ENCODE measurements at regions not wholly inside any gene's neighbourhood (a gene's known extent, or its start where the extent isn't known, plus 50 kb on each side); places are given as distances from the start of the nearest gene placed in this dataset.
A peak's percentile ranks its signal among the peaks of the same experiment; 100 is the strongest.
"Not testable (repeated sequence)": the region's sequence is repeated elsewhere in the genome, so short reads cannot be mapped to it uniquely, and the experiment has no call there.

- no peak for DNase-seq
These were observed 50.2 kb upstream of the FAM174B start for GRCh38 chr15:92705764-92706163.

DNA sequence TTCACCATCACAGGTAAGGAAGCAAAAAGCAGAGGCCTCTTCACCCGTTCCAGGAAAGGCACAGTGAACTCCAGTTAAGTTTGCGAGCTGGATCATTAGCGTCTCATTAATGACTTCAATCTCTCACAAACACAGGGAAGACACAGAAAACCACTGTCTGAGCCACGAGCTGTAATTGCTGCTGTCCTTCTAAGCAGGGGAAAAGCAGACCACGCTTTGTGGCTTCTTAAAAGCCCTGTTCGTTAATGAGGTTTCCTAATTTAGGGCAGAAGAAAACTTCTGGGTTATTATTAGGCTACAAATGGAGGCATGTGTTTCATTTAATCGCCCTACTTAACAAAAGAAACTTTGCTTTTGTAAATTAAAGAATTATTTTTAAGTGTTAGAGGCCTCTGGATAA lies 50.6 kb upstream of the FAM174B start:
- DNase-seq = no peak

GRCh38 chr15:92707880-92708551 lies 52.4 kb upstream of the FAM174B start:
- DNase-seq = no peak

DNA sequence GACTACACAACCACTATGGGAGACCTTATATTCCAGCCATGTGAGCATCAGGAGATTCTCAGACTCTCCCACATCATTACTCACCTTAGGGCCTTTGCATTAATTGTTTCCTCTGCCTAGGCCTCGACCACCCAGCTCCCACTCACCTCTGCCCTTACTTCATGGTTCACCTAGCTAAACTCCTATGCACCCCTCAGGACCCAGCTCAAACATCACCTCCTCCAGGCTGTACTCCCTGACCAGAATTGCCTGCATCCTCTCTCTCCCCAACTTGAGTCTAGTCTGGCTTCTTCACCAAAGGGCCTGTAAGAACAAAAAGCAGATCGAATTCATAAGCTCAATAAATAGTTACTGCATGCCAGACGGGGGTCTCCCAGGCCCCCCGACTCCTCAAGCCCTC lies 53.1 kb upstream of the FAM174B start:
- no peak for DNase-seq

GRCh38 chr15:92709110-92709790 lies 53.7 kb upstream of the FAM174B start:
- no peak for DNase-seq

- no peak for DNase-seq
These were observed 55.9 kb upstream of the FAM174B start for GRCh38 chr15:92711457-92711831.

GRCh38 chr15:92714077-92714476 lies 58.5 kb upstream of the FAM174B start:
- peak; percentile 69 for DNase-seq

GRCh38 chr15:92714477-92715401 lies 59.2 kb upstream of the FAM174B start:
- peak; percentile 81 for DNase-seq

- peak; percentile 17 for DNase-seq
These were observed 60.2 kb upstream of the FAM174B start for GRCh38 chr15:92715758-92716157.

GRCh38 chr15:92719021-92719420 lies 63.4 kb upstream of the FAM174B start:
- peak; percentile 67 for DNase-seq

DNA sequence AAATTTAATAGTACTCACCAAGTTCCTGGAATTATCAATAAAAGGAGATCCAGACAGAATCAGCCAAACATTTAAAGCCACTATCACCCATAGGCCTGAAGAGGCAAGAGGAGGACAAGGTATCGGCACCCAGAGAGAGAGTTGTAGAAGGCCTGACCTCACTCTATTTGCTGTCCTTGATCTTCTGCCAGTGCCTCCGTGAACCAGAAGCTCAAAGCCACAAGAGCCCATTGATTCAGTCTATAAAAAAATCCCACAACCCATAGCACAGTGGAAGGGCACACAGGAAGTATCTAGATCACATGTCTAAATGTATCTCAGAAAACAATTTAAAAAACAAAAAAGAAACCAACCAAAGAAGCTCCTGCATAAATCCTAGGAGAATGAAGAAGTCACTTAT lies 68.6 kb upstream of the FAM174B start:
- no peak for DNase-seq

DNA sequence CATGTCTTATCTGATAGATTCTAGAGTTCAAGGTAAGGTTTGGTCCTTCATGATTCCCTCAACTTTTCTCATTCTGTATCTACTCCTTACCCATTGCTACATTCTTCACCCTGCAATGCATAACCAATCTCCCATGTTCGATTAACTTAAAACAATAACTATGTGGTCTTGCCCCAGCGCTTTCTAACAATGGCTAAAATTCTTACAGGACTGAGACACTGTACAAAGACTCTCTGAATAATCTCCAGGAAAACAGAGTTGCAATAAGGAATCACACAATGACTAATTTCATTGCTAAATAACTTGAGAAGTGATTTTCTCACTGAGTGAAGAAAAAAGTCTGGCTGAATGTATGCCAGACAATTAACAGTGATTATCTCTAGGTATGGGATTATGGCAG lies 69.6 kb upstream of the FAM174B start:
- DNase-seq = no peak

DNA sequence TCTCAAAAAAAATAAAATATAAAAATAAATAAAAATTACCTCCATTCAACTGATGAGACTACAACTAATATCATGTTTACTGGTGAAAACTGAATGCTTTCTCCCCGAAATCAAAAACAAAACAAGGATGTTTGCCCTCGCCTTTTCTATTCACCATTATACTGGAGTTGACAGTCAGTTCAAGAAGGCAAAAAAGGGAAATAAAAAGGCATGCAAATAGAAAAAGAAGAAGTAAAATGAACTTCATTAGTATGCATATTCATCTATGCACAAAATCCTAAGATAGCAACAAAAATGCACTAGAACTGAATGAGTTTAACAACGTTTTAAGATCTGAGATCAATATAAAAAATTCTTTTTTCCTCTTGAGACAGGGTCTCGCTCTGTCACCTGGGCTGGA lies 72.7 kb upstream of the FAM174B start:
- DNase-seq = no peak

DNA sequence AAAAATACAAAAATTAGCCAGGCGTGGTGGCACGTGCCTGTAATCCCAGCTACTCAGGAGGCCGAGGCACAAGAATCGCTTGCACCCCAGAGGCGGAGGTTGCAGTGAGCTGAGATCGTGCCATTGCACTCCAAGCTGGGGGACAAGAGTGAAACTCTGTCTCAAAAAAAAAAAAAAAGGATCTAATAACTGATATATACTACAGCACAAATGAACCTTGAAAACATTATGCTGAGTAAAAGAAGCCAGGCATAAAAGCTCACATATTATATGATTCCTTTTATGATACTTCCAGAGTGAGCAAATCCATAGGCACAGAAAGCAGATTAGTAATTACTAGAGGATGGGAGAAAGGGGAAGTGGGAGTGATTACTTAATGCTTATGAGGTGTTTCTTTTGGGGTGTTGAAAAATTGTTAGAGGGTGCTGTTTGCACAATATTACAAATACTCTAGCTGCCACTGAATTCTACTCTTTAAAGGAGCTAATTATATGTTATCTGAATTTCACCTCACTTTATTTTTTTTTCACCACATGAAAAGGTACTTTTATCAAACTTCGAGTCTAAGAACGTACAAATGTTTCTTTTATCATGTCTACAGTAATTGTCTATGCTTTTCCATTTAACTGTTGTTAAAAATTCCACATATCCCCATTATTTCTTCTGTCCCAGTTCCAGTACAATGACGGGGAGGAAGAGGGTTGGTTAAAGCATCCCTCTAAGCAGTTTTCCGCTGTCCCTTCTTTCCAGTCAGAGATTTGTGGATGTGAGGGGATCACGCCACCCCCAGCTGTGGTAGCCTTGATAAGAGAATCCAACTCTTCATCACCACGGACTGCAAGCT lies 77.7 kb upstream of the FAM174B start:
- no peak for DNase-seq

DNA sequence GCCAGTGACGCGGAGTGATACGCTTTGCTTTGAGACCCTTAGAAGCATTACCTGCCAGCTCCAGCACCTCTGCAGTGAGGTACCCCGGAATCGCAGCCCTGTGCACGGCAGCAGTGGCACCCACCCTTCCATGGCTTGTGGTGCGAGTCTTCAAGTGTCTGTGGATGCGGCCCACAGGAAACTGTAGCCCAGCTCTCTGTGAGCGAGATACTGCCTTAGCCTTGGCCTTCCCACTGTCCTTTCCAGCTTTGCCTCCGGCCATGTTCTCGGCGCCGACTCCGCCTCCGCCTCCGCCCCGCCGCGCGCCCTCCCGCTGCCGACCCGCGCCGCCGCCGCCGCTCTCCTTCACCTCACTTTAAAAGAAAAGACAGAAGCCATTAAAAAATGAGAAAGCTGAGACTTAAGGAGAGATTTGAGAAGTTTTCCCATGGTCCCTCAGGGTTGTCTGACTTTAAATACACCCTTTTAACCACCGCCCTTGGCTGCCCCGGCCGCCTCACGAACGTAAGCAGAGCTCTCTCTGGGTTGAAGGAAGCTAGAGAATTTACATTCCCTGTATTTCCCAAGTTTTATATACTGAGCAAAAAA lies 78.5 kb upstream of the FAM174B start:
- peak; percentile 17 for DNase-seq

DNA sequence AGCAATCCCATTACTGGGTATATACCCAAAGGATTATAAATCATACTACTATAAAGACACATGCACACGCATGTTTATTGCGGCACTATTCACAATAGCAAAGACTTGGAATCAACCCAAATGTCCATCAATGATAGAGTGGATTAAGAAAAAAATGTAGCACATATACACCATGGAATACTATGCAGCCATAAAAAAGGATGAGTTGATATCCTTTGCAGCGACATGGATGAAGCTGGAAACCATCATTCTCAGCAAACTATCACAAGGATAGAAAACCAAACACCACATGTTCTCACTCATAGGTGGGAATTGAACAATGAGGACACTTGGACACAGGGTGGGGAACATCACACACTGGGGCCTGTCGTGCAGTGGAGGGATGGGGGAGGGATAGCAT lies 83.7 kb upstream of the FAM174B start:
- DNase-seq = not testable (repeated sequence)

GRCh38 chr15:92745845-92746271 lies 90.3 kb upstream of the FAM174B start:
- DNase-seq = no peak

- DNase-seq = no peak
These were observed 91.5 kb upstream of the FAM174B start for GRCh38 chr15:92747047-92747446.

GRCh38 chr15:92749216-92749615 lies 93.6 kb upstream of the FAM174B start:
- DNase-seq = no peak

DNA sequence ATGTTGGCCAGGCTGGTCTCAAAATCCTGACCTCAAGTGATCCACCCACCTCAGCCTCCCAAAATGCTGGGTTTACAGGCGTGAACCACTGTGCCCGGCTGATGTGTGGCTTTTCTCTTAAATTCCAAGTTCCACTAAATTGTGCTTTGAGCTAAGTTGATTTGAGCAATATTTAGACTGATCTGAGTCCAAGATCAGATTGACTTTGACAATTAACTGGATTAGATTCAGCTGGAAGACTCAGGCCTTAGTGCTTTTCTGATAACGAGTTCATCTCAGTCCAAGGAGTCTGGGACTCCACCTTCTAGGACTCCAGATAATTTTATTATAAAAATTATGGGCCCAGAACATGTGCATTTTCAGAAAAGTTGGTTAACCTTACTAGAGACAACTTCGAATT lies 94.4 kb upstream of the FAM174B start:
- no peak for DNase-seq

DNA sequence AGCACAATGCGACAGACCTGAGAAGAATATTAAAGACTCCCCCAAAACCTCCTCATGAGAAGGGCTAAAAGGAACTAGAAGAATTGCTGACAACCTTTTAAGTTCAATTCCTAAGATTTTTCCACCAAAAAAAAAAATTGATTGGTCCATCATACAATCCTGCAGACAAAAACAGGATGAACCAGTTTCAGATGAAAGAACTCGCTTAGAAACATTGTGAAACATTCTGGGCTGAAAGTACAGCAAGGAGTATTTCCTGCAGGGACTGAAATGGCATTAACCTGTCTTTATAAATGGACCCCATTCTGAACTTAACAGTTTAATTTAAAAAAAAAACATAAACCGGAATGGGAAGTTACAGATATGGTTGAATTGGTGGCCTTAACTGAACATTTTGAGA lies 96.0 kb upstream of the FAM174B start:
- DNase-seq = no peak

- DNase-seq = no peak
These were observed 98.0 kb upstream of the FAM174B start for GRCh38 chr15:92753591-92753990.

Measured in fibroblast of skin of scalp (primary cell).